GM10248 (cell line): ENCODE measurements at regions not wholly inside any gene's neighbourhood (a gene's known extent, or its start where the extent isn't known, plus 50 kb on each side); places are given as distances from the start of the nearest gene placed in this dataset.

Source experiments
- CTCF ChIA-PET: fragments of 300-600 bp; sonication (Branson Sonifier 250); formaldehyde crosslinking; extraction: SDS; loops from one replicate; lab custom pipeline; 2021; ENCODE audit warnings: antibody characterized with exemption; lab: Yijun Ruan, JAX
- POLR2A ChIA-PET: fragments of 350-650 bp; sonication (Branson Sonifier 250); formaldehyde crosslinking; extraction: SDS; loops from one replicate; lab custom pipeline; 2020; ENCODE audit warnings: antibody characterized with exemption; lab: Yijun Ruan, JAX
- DNase-seq: peaks from one replicate; pipeline ENCODE4 v3.0.0; 2012; ENCODE audit errors: extremely low spot score
- CTCF ChIP-seq: IDR thresholded peaks from 2 replicates; pipeline ENCODE4 v1.5.1; 2012; ENCODE audit warnings: mild to moderate bottlenecking, low read depth; ENCODE audit errors: extremely low read depth, missing control alignments, control extremely low read depth

- CTCF ChIA-PET: no interaction called here
- no peak for TF ChIP-seq CTCF
- no peak for DNase-seq
- POLR2A ChIA-PET: no interaction called here
Measured at GRCh38 chr2:125630377-125630776, 1025.6 kb upstream of the GYPC start.

GRCh38 chr2:125634662-125635061, 1021.3 kb upstream of the GYPC start:
- TF ChIP-seq CTCF: no peak
- no peak for DNase-seq
- POLR2A ChIA-PET: no interaction called here
- CTCF ChIA-PET: no interaction called here

GRCh38 chr2:125638345-125638744, 1017.6 kb upstream of the GYPC start:
- CTCF ChIA-PET: no interaction called here
- DNase-seq: no peak
- TF ChIP-seq CTCF: no peak
- POLR2A ChIA-PET: no interaction called here

GRCh38 chr2:125642032-125642431, 1013.9 kb upstream of the GYPC start:
- no peak for TF ChIP-seq CTCF
- DNase-seq: no peak
- ChIA-PET POLR2A (no interaction called here), CTCF (interaction anchor here (1.8 kb wide), 1 partner anchor 11 kb away, joined by 3 read pairs; no protein-coding TSS in a partner anchor)

GRCh38 chr2:125643128-125643527, 1012.8 kb upstream of the GYPC start:
- CTCF ChIA-PET: no interaction called here
- DNase-seq: no peak
- TF ChIP-seq CTCF: no peak
- POLR2A ChIA-PET: no interaction called here

GRCh38 chr2:125643585-125643984, 1012.4 kb upstream of the GYPC start:
- ChIA-PET CTCF (interaction anchor here (1.3 kb wide), 1 partner anchor 12 kb away, joined by 4 read pairs; no protein-coding TSS in a partner anchor), POLR2A (no interaction called here)
- TF ChIP-seq CTCF: no peak
- no peak for DNase-seq
